Activated CD4-positive, alpha-beta T cell treated with anti-CD3 and anti-CD28 coated beads for 36 hours (primary cell): ENCODE measurements at regions not wholly inside any gene's neighbourhood (a gene's known extent, or its start where the extent isn't known, plus 50 kb on each side); places are given as distances from the start of the nearest gene placed in this dataset.

Experiments
- ATAC-seq: fragments of 200-7000 bp; cut with Tn5 transposase; one replicate; pipeline ENCODE4 v1.10.0; 2021; ENCODE audit warnings: mild to moderate bottlenecking, moderate library complexity
- CTCF ChIA-PET: fragments of 350-600 bp; sonication (Branson Sonifier 250); formaldehyde crosslinking; loops from one replicate; lab custom pipeline; 2021; ENCODE audit warnings: antibody characterized with exemption; lab: Charles Lee
- POLR2A ChIA-PET: fragments of 350-600 bp; sonication (Branson Sonifier 250); formaldehyde crosslinking; loops from one replicate; lab custom pipeline; 2021; ENCODE audit warnings: antibody characterized with exemption, inconsistent platforms; lab: Charles Lee
- DNase-seq: peaks from one replicate; pipeline ENCODE4 v3.0.0-alpha.2; 2020
- H3K27ac Mint-ChIP-seq: one replicate; pipeline ENCODE4 v1.8.0; 2021; ENCODE audit warnings: mixed read lengths
- H3K27me3 Mint-ChIP-seq: one replicate; pipeline ENCODE4 v1.8.0; 2021; ENCODE audit warnings: mixed read lengths
- H3K36me3 Mint-ChIP-seq: one replicate; pipeline ENCODE4 v1.8.0; 2021; ENCODE audit warnings: low read depth, mixed read lengths
- H3K4me1 Mint-ChIP-seq: one replicate; pipeline ENCODE4 v1.8.0; 2021; ENCODE audit warnings: mixed read lengths
- H3K4me3 Mint-ChIP-seq: one replicate; pipeline ENCODE4 v1.8.0; 2021; ENCODE audit warnings: mild to moderate bottlenecking, moderate library complexity, mixed read lengths
- H3K9me3 Mint-ChIP-seq: one replicate; pipeline ENCODE4 v1.8.0; 2021; ENCODE audit warnings: low read depth, mixed read lengths
- intact Hi-C, 2 experiments: fragments of 100-400 bp; cut with DNase I in 1 of 2; cut with micrococcal nuclease in 1 of 2; formaldehyde crosslinking; loops; one replicate each; pipeline versions ENCODE4 v1.14.2 to v1.15.1; 2022 to 2024; cut with DNase I, micrococcal nuclease

DNA sequence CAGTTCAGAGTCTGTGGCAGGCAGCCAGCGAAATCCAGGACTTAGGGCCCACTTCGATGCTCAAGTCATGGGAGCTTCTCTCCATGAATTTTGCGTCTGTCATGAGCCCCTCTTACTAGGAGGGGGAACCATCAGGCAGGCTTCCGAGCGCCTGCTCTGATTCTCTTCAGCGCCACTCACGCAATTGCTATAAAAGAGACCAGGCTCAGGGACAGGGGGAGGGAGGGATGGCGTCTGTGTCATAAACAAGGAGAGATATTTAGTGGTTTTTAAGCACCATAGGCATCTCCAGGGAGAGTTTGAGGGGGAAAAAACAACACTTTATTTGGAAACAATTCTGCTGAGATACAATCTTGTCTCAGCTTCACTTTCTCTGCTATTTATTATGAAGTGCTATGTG, 60.6 kb downstream of the NAV1 start:
- no peak for ATAC-seq
- Mint-ChIP-seq H3K9me3 (no peaks in the 10 kb centered on the region), H3K36me3 (no peaks in the 10 kb centered on the region), H3K4me1 (no peaks in the 10 kb centered on the region), H3K4me3 (no peak overlapping the region), H3K27ac (no peak overlapping the region), H3K27me3 (no peaks in the 10 kb centered on the region)
- CTCF ChIA-PET: no interaction called here
- no peak for DNase-seq
- intact Hi-C loops: no loop called here
- POLR2A ChIA-PET: no interaction called here

DNA sequence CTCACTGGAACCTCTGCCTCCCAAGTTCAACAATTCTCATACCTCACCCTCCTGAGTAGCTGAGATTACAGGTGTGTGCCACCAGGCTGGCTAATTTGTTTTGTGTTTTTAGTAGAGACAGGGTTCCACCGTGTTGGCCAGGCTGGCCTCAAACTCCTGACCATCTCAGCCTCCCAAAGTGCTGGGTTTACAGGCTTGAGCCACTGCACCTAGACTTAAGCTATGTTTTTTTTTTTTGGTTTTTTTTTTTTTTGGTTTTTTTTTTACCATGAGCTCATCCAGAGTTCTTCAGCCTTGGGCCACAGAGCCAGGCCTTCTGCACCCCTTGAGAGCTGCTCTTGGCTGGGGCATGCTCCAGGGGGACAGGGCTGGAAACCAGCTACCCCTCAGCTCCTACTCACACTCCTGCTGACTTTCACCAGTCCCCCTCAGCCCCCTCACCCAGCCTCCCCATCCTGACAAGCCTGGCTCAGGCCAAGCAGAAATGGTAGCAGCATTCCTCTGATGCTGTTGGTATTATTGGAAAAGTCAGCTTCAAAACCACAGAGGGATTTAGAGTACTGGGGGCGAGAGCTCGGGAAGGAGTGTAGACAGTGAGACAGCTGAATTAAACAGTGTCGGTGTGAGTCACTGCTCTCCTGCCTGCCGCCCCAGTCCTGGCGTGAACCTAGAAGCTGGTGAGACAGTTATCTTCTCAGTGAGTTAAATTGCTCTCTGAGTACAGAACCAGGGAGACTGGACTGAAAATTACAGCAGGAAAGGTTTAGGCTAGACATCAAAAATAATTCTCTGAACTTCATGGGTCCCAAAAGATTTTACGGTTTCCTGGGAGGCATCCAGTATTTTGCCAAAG, 63.7 kb downstream of the NAV1 start:
- Mint-ChIP-seq H3K27me3 (no peaks in the 10 kb centered on the region), H3K9me3 (no peaks in the 10 kb centered on the region), H3K4me1 (no peaks in the 10 kb centered on the region), H3K36me3 (no peaks in the 10 kb centered on the region), H3K4me3 (no peak overlapping the region), H3K27ac (no peak overlapping the region)
- ATAC-seq (no peak), DNase-seq (no peak)
- intact Hi-C loops: no loop called here
- ChIA-PET CTCF (interaction anchor here (0.7 to 1.5 kb wide), 4 partner anchors 41 to 106 kb away, joined by 3 to 5 read pairs (median 3); no protein-coding TSS in a partner anchor), POLR2A (no interaction called here)

DNA sequence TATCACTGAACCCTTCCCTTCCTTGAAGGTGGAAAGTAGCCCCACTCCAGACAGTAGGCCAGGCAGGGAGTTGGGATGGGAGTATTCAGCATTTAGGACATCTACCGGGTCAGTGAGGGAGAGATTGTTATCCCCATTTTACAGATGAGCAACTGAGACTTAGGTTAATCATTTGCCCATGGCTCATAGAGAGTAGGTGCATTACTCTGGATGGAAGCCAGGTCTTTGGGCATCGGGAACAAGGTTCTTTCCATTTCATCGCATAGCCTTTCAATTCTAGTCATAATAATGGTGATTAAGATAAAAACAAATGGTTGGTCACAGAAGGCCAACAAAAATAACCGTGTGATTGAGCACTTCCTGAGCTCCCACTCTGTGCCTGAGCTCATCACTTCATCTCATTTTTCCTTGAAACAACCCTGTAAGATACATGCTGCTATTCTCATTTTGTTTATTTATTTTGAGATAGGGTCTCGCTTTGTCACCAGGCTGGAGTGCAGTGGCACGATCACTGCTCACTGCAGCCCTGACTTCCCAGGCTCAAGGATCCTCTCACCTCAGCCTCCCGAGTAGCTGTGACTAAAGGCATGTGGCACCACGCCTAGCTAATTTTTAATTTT, 64.8 kb downstream of the NAV1 start:
- Mint-ChIP-seq H3K4me1 (no peaks in the 10 kb centered on the region), H3K9me3 (no peaks in the 10 kb centered on the region), H3K27ac (no peak overlapping the region), H3K4me3 (no peak overlapping the region), H3K27me3 (no peaks in the 10 kb centered on the region), H3K36me3 (no peaks in the 10 kb centered on the region)
- ChIA-PET POLR2A (no interaction called here), CTCF (interaction anchor here (0.7 to 1.5 kb wide), 4 partner anchors 44 to 433 kb away, joined by 3 to 5 read pairs (median 4); no protein-coding TSS in a partner anchor)
- intact Hi-C loops: no loop called here
- DNase-seq: no peak
- no peak for ATAC-seq

GRCh38 chr1:201605385-201606010, 66.6 kb downstream of the NAV1 start:
- CTCF ChIA-PET: no interaction called here
- no peak overlapping the region for H3K4me3 Mint-ChIP-seq
- no peaks in the 10 kb centered on the region for H3K36me3 Mint-ChIP-seq
- DNase-seq (no peak), ATAC-seq (no peak)
- no peak overlapping the region for H3K27ac Mint-ChIP-seq
- intact Hi-C loops: no loop called here
- POLR2A ChIA-PET: no interaction called here
- no peaks in the 10 kb centered on the region for H3K27me3 Mint-ChIP-seq
- H3K4me1 Mint-ChIP-seq: no peaks in the 10 kb centered on the region
- no peaks in the 10 kb centered on the region for H3K9me3 Mint-ChIP-seq

- ChIA-PET CTCF (interaction anchor here (0.5 to 0.9 kb wide), 2 partner anchors 73 to 97 kb away, joined by 3 read pairs; no protein-coding TSS in a partner anchor), POLR2A (no interaction called here)
- no peaks in the 10 kb centered on the region for H3K27me3 Mint-ChIP-seq
- no peaks in the 10 kb centered on the region for H3K36me3 Mint-ChIP-seq
- intact Hi-C loops: no loop called here
- H3K4me3 Mint-ChIP-seq: no peak overlapping the region
- DNase-seq: no peak
- no peak for ATAC-seq
- no peaks in the 10 kb centered on the region for H3K4me1 Mint-ChIP-seq
- no peak overlapping the region for H3K27ac Mint-ChIP-seq
- no peaks in the 10 kb centered on the region for H3K9me3 Mint-ChIP-seq
Measured at GRCh38 chr1:201606096-201606495, 67.2 kb downstream of the NAV1 start.

- H3K9me3 Mint-ChIP-seq: no peaks in the 10 kb centered on the region
- no peaks in the 10 kb centered on the region for H3K27me3 Mint-ChIP-seq
- no peaks in the 10 kb centered on the region for H3K36me3 Mint-ChIP-seq
- ATAC-seq (no peak), DNase-seq (no peak)
- H3K27ac Mint-ChIP-seq: no peak overlapping the region
- no peak overlapping the region for H3K4me3 Mint-ChIP-seq
- ChIA-PET POLR2A (no interaction called here), CTCF (interaction anchor here (0.5 to 0.9 kb wide), 2 partner anchors 74 to 97 kb away, joined by 3 read pairs; no protein-coding TSS in a partner anchor)
- no peaks in the 10 kb centered on the region for H3K4me1 Mint-ChIP-seq
- intact Hi-C loops: no loop called here
Measured at GRCh38 chr1:201606623-201607022, 67.7 kb downstream of the NAV1 start.

GRCh38 chr1:201608635-201609395, 69.9 kb downstream of the NAV1 start:
- Mint-ChIP-seq H3K27me3 (no peaks in the 10 kb centered on the region), H3K27ac (no peak overlapping the region), H3K36me3 (no peaks in the 10 kb centered on the region), H3K4me3 (no peak overlapping the region), H3K4me1 (no peaks in the 10 kb centered on the region), H3K9me3 (no peaks in the 10 kb centered on the region)
- intact Hi-C loops: no loop called here
- no peak for ATAC-seq
- DNase-seq: no peak
- ChIA-PET POLR2A (interaction anchor here (0.5 kb wide), 1 partner anchor 83 kb away, joined by 3 read pairs; no protein-coding TSS in a partner anchor), CTCF (no interaction called here)

GRCh38 chr1:201609661-201610318, 70.9 kb downstream of the NAV1 start:
- Mint-ChIP-seq H3K36me3 (no peaks in the 10 kb centered on the region), H3K4me3 (no peak overlapping the region), H3K27me3 (peaks cover 2% of the 10 kb centered on the region), H3K9me3 (no peaks in the 10 kb centered on the region), H3K4me1 (no peaks in the 10 kb centered on the region), H3K27ac (no peak overlapping the region)
- DNase-seq: no peak
- ChIA-PET CTCF (interaction anchor here (0.5 to 0.7 kb wide), 3 partner anchors 9 to 596 kb away, joined by 3 to 4 read pairs (median 3); no protein-coding TSS in a partner anchor), POLR2A (no interaction called here)
- no peak for ATAC-seq
- intact Hi-C loops: no loop called here

DNA sequence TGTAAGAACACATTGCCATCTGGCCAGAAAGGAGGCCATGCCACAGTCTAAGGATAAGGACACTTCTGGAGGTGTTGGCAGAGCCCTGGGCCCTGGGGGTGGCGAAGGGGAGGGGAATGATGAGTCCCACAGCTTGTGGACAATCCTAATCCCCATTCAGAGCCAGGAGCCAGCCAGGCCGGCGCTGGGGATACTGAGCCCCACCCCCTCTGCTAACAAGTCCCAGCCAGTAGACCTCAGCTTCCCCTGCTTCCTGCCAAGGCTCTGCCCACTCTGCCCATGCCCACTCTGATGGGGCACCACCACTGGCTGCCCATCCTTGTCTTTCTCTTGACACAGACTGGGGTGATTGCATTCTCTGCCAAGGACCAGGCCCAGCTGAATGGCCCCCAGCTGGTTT, 71.9 kb downstream of the NAV1 start:
- H3K9me3 Mint-ChIP-seq: no peaks in the 10 kb centered on the region
- no peak overlapping the region for H3K27ac Mint-ChIP-seq
- H3K27me3 Mint-ChIP-seq: peaks cover 2% of the 10 kb centered on the region
- no peaks in the 10 kb centered on the region for H3K36me3 Mint-ChIP-seq
- intact Hi-C loops: no loop called here
- DNase-seq (no peak), ATAC-seq (no peak)
- no peaks in the 10 kb centered on the region for H3K4me1 Mint-ChIP-seq
- ChIA-PET POLR2A (no interaction called here), CTCF (interaction anchor here (0.6 kb wide), 1 partner anchor 51 kb away, joined by 3 read pairs; no protein-coding TSS in a partner anchor)
- no peak overlapping the region for H3K4me3 Mint-ChIP-seq

DNA sequence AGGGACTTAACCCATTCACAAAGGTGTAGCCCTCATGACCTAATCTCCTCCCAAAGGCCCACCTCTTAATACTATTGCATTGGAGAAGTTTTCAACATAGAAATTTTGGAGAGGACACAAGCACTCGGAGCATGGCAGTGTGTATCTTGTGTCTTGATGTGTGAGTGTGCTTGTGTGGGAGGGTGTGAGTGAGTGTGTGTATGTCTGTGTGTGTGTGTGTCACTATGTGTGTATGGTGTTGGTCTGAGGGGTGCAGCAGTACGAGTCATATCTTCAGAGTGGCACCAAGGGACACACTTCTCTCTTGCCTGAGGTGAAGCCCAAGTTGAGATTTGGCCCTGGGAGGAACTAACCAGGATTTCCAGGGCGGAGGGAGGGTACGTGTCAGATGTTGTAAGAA, 73.7 kb downstream of the NAV1 start:
- Mint-ChIP-seq H3K27me3 (peaks cover 2% of the 10 kb centered on the region), H3K27ac (no peak overlapping the region), H3K9me3 (no peaks in the 10 kb centered on the region), H3K4me3 (no peak overlapping the region), H3K36me3 (no peaks in the 10 kb centered on the region), H3K4me1 (no peaks in the 10 kb centered on the region)
- no peak for ATAC-seq
- POLR2A ChIA-PET: no interaction called here
- intact Hi-C loops: no loop called here
- CTCF ChIA-PET: interaction anchor here (0.6 kb wide), 1 partner anchor 22 kb away, joined by 3 read pairs; no protein-coding TSS in a partner anchor
- DNase-seq: no peak
